ENCODE measurements at regions not wholly inside any gene's neighbourhood (a gene's known extent, or its start where the extent isn't known, plus 50 kb on each side); places are given as distances from the start of the nearest gene placed in this dataset.
"Not testable (repeated sequence)": the region's sequence is repeated elsewhere in the genome, so short reads cannot be mapped to it uniquely, and the experiment has no call there.

- Histone ChIP-seq H2AFZ (ENCODE audit: insufficient read depth, low read depth, low read length, poor library complexity, severe bottlenecking) (no peak overlapping the region), H3K9ac (ENCODE audit: low read length) (no peak overlapping the region), H3K79me2 (ENCODE audit: control insufficient read depth, insufficient read depth, low read length) (no peaks in the 10 kb centered on the region), H3K4me3 (ENCODE audit: control extremely low read depth in 1 of 5, extremely low read depth in 1 of 5, insufficient read depth in 1 of 5, low read depth in 2 of 5, low read length in 4 of 5) (no peak overlapping the region), H3K9me3 (ENCODE audit: control extremely low read depth in 1 of 3, control insufficient read depth in 2 of 3, insufficient read depth in 1 of 3, low read length in 2 of 3) (no peaks in the 10 kb centered on the region), H3K27ac (ENCODE audit: low read length in 2 of 2) (no peak overlapping the region), H3K27me3 (replicated peaks in 1 of 4; ENCODE audit: control extremely low read depth in 1 of 4, control insufficient read depth in 3 of 4, insufficient read depth in 4 of 4, low read length in 3 of 4) (no peaks in the 10 kb centered on the region), H4K20me1 (ENCODE audit: control insufficient read depth, insufficient read depth, low read length, poor library complexity, severe bottlenecking) (no peaks in the 10 kb centered on the region), H3K36me3 (replicated peaks in 1 of 2; ENCODE audit: control extremely low read depth in 1 of 2, control insufficient read depth in 1 of 2, extremely low read depth in 1 of 2, insufficient read depth in 2 of 2, low read length in 1 of 2) (no peaks in the 10 kb centered on the region), H3K4me2 (replicated peaks; ENCODE audit: low read depth, low read length, poor library complexity, severe bottlenecking) (no peak overlapping the region), H3K4me1 (ENCODE audit: control insufficient read depth in 2 of 2, insufficient read depth in 2 of 2, low read length in 2 of 2) (no peaks in the 10 kb centered on the region)
- peaks cover 5% of the 10 kb centered on the region for H3K27me3 Mint-ChIP-seq
- no peaks in the 10 kb centered on the region for H3K4me1 Mint-ChIP-seq
- no peak overlapping the region for H3K27ac Mint-ChIP-seq
- H3K9me3 Mint-ChIP-seq (ENCODE audit: insufficient read depth), result no peaks in the 10 kb centered on the region
- ChIA-PET CTCF (no interaction called here), POLR2A (no interaction called here)
- intact Hi-C loops (cut with micrococcal nuclease), result no loop called here
- 100% methylated on average over 1 of the region's 4 CpGs for WGBS (ENCODE audit: insufficient coverage)
- TF ChIP-seq EZH2 (IDR thresholded peaks at IDR 0.05; ENCODE audit: borderline replicate concordance, insufficient read depth, low read depth, low read length, poor library complexity, severe bottlenecking) (no peak), CTCF (IDR thresholded peaks at IDR 0.05) (no peak)
- DNase-seq, result no peak
- H3K4me3 Mint-ChIP-seq, result no peak overlapping the region
- ATAC-seq (ENCODE audit: low read depth), result no peak
These were observed 161.1 kb downstream of the CCDC71L start for GRCh38 chr7:106499897-106500296.

- CTCF ChIA-PET; DNase-seq; H3K36me3 ChIP-seq (replicated peaks in 1 of 2; ENCODE audit: control extremely low read depth in 1 of 2, control insufficient read depth in 1 of 2, extremely low read depth in 1 of 2, insufficient read depth in 2 of 2, low read length in 1 of 2); H3K4me2 ChIP-seq (replicated peaks; ENCODE audit: low read depth, low read length, poor library complexity, severe bottlenecking); H3K27ac ChIP-seq (ENCODE audit: low read length in 2 of 2); H3K4me3 Mint-ChIP-seq; H3K27ac Mint-ChIP-seq; H3K9ac ChIP-seq (ENCODE audit: low read length); H3K4me3 ChIP-seq (ENCODE audit: control extremely low read depth in 1 of 5, extremely low read depth in 1 of 5, insufficient read depth in 1 of 5, low read depth in 2 of 5, low read length in 4 of 5); H3K9me3 Mint-ChIP-seq (ENCODE audit: insufficient read depth); H3K79me2 ChIP-seq (ENCODE audit: control insufficient read depth, insufficient read depth, low read length); H3K27me3 Mint-ChIP-seq; H3K4me1 Mint-ChIP-seq; H3K4me1 ChIP-seq (ENCODE audit: control insufficient read depth in 2 of 2, insufficient read depth in 2 of 2, low read length in 2 of 2); POLR2A ChIA-PET; intact Hi-C loops (cut with micrococcal nuclease); H2AFZ ChIP-seq (ENCODE audit: insufficient read depth, low read depth, low read length, poor library complexity, severe bottlenecking); H3K27me3 ChIP-seq (replicated peaks in 1 of 4; ENCODE audit: control extremely low read depth in 1 of 4, control insufficient read depth in 3 of 4, insufficient read depth in 4 of 4, low read length in 3 of 4); H3K9me3 ChIP-seq (ENCODE audit: control extremely low read depth in 1 of 3, control insufficient read depth in 2 of 3, insufficient read depth in 1 of 3, low read length in 2 of 3); ATAC-seq (ENCODE audit: low read depth); H4K20me1 ChIP-seq (ENCODE audit: control insufficient read depth, insufficient read depth, low read length, poor library complexity, severe bottlenecking): not testable (repeated sequence)
- no CpG with 5 or more reads among the region's 2 CpGs for WGBS (ENCODE audit: insufficient coverage)
These were observed 163.0 kb downstream of the CCDC71L start for GRCh38 chr7:106498005-106498404.
